IPS DF 4.7 (cell line): ENCODE measurements at regions not wholly inside any gene's neighbourhood (a gene's known extent, or its start where the extent isn't known, plus 50 kb on each side); places are given as distances from the start of the nearest gene placed in this dataset.

Experiments used
- DNase-seq: peaks from one replicate; pipeline ENCODE4 v3.0.0-alpha.2; 2013; ENCODE audit warnings: low spot score; ENCODE audit errors: extremely low read depth

DNA sequence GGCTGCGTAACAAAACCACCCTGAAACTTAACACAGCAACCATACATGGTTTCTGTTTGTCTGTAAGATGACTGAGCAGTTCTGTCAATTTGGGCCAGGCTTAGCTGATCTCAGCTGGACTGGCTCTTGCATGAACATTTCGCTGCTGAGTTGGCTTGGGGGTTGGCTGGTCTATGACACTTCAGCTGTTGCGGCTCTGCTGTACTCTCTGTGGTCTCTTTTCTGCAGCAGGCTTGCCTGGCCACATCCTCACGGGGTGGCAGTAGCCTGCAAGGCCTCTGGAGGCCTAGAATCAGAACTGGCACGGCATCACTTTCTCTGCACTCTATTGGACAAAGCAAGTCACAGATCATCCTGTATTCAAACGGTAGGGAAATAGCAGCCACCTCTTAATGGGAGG lies 216.2 kb downstream of the BCL11B start:
- DNase-seq = no peak

DNA sequence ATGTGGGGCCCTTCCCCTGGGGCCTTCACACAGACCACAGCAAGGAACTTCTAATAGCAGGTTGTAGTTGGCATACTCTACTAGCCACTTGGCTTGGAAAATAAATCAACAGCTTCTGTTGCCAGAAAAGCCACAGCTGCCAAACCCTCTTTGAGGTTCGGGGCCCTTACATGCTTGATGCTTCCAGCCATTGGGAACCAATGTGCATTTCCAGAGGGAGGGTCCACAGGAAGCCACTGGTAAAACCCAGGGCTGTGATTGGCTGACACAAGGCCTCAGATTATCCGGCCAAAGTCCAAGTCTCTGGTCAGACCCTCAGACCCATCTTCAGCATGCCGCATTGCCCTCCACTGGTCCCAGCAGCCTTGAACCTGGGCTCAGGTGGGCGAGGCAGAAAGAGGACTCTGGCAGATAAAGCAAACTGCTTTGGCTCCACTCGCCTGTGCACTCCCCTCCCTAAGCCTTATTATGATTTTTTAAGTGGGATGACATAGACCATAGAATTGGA lies 214.4 kb downstream of the BCL11B start:
- no peak for DNase-seq

GRCh38 chr14:99058542-99058941 lies 213.5 kb downstream of the BCL11B start:
- no peak for DNase-seq

DNA sequence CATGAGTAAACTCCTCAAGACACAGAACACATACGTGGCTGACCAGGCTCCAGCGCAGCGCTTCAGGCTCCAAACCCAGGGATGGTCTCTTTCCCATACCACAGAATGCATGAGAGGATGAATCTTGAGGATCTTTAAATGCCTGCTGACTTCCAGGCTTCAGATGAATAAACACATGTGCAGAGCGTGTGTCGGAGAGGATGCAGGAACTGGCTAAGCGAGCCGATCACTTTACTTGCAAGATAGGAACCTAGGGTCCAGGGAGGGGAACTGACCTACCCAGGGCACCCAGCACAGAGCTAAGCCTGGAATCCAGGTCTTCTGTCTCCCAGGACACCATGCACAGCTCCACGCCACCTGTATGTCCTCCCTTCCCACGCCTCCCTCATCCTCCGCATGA lies 209.8 kb downstream of the BCL11B start:
- no peak for DNase-seq

- no peak for DNase-seq
These were observed 209.1 kb downstream of the BCL11B start for GRCh38 chr14:99062772-99063418.

DNA sequence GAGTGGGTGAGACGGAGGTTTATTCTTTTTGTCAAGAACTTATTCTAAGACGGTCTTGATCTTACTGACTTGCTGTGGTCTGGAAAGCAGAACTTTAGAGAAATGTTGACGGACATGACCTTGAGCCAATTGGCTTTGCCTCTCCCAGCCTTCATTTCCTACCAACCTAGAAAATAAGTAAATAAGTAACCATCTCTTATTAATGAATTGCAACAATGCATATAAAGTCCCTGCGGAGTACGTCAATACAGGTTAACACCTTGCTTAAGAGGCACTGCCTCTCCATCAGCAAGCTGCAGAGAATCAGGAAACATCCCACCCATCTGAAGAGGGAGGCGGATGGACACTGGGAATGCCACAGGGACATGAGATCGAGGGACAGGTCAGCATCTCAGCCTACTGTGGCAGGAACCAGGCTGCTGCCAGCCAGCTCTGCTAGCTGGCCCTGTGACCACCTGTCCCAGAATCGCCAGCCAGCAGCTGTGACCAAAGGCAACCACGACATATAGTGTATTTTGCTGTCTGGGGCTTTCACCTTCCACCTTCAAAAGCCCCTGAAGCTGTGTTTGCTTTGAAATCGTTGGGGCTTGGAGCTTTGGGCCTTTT lies 208.3 kb downstream of the BCL11B start:
- DNase-seq = no peak

- no peak for DNase-seq
These were observed 207.6 kb downstream of the BCL11B start for GRCh38 chr14:99064262-99064954.

GRCh38 chr14:99065551-99065950 lies 206.4 kb downstream of the BCL11B start:
- DNase-seq = no peak

DNA sequence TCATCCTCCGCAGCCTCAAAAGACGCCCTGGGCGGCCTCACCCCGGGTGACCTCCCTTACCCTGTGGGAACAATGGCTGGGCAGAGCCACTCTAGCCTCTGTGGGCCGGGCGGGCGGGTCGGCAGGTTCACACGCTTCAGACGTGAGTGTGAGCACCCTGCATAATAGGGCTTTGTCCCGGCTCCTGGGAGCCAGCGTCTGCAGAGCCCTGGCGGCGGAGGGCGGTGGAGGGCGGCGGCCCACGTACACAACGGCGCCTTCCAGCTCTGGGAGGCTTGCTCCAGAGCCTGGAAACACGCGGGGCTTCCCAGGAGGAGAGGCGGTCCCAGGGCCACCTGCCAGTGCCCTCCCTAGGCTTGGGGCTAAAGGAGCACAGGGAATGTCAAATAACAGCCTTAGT lies 205.6 kb downstream of the BCL11B start:
- no peak for DNase-seq

- no peak for DNase-seq
These were observed 204.7 kb downstream of the BCL11B start for GRCh38 chr14:99067141-99067920.

DNA sequence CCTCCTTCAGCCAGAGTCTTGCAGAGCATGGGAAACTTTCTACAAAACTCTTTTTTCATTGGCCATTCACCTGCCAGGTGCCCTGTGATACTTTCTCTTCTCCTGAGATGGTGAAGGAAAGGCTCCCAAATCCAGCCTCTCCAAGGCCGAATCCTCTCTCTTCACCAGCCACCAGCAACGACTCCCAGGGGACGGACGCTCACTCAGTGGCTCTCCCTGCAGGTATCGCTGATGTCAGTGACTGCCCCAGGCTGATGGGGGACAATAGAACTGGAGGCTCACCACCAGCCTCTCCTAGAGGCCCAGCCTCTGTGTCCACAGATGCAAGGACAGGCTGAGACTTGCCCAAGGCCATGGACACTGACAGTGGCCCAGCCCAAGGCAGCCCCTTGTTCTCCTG lies 204.1 kb downstream of the BCL11B start:
- DNase-seq = no peak

DNA sequence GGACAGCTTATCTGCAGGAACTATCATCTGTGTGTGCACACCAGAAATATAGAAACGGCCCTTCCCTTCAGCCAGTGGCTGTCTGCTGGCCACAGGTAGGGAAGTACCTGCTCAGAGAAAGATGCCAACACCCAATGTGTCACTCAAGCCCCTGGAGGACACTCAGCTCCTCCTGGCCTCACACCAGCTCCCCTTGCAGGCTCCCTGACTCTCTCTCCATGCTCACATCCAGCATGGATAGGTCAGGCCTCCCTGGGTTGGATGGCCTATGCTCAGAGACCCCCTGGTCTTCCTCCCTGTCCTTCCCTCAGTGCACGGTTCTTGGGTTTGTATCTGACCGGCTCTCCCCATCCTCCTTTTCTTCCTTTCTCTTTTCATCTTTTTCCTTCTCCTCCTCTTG lies 202.1 kb downstream of the BCL11B start:
- DNase-seq = no peak

GRCh38 chr14:99072433-99072832 lies 199.6 kb downstream of the BCL11B start:
- no peak for DNase-seq

DNA sequence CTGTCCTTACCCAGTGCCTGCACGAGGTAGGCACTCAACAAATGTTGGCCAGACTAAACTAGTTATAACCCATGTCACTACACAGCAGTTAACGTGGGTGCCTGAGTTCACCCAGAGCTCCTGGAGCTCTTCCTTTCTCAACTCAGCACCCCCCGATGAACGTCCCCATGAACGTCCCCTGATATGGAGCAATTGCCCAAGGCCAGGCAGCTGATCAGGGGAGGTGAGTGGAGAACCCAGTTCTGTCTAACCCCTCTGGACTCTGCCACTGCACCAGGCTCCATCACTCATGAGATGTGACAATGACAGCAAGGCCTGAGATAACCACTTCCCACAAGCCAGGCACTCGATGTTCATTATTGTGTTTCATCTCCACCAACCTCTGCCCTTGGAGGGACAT lies 199.0 kb downstream of the BCL11B start:
- no peak for DNase-seq

DNA sequence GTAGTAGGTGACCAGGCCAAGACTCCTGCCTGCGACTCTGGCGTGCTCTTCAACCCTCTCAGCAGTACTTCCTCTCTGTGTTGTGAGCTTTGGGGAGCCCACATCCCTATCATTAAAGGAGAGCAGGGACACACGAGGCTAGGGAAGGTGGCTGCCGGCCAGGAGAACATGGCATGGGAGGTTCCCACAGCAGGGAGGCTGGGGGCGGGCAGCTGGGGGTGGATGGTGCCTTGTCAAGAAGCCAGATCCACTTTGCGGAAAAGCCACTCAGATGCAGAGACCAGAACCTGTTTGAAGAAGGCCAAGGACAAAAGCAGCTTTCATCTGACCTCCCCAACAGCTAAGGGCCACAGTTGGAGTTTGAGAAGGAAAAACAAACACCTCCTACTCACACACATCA lies 198.6 kb downstream of the BCL11B start:
- DNase-seq = no peak

DNA sequence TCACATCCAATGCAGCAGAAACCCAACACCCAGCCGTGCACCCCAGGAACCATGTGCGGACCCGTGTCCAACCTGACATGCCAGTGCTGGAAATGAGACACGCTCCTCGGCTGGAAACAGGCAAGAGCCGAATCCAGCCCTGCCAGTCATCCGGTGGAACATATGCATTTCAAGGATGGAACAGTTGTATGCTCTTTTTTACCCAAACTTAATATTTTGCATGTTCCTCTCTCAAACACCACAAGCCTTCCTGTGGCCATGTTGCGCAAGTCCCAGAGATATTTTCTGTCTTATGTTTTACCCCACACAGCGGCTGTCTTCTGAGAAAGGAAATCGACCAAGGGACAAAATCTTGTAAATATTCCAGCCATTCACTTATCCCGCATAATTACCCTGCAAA lies 196.9 kb downstream of the BCL11B start:
- DNase-seq = no peak

DNA sequence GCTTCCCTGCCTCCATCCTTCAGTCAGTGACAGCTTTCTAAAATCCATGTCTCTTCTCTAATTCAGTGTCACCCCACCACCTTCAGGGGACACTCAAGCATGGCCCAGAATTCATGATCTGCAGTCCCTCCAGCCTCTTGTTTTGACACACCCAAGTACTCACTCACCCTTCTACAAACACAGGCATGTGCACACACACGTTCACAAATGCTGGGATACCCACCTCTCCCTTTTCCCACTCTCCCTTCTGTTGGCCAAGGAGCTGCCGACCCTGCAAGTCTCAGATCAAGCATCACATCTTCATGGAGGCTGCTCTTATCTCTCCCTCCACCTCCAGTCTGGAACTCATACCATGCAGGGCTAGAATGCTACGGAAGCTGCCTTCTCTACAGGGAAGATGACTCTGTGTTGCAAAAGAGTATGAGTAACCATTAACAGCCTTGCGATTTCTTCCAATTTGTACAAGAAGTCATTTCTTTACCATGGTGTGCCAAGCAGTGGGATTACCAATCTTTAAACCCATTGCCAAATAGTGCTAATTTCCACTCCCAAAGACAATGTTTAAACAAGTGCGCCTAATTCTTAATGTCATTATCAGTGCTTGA lies 196.1 kb downstream of the BCL11B start:
- DNase-seq = no peak

GRCh38 chr14:99077076-99077843 lies 194.7 kb downstream of the BCL11B start:
- DNase-seq = no peak

GRCh38 chr14:99077844-99078236 lies 194.2 kb downstream of the BCL11B start:
- DNase-seq = no peak

- no peak for DNase-seq
These were observed 193.6 kb downstream of the BCL11B start for GRCh38 chr14:99078426-99078825.
